Tibial nerve (tissue), 4 donors: ENCODE measurements at regions not wholly inside any gene's neighbourhood (a gene's known extent, or its start where the extent isn't known, plus 50 kb on each side); places are given as distances from the start of the nearest gene placed in this dataset.

ENCODE experiments used
- CTCF ChIP-seq, 5 experiments: fragments of 200-600 bp in 3 of 5; fragments of 450-650 bp in 2 of 5; sonication (generic) in 3 of 5; IDR thresholded peaks; one replicate each; pipeline ENCODE4 v1.5.1; 2016 to 2019; ENCODE audit warnings: antibody characterized with exemption in 5 of 5, mild to moderate bottlenecking in 3 of 5, moderate library complexity in 2 of 5
- EP300 ChIP-seq, 2 donors: sonication (generic); formaldehyde crosslinking; IDR thresholded peaks; one replicate each; pipeline ENCODE4 v1.6.1; 2017; ENCODE audit warnings: antibody characterized with exemption in 2 of 2, mild to moderate bottlenecking in 1 of 2
- POLR2A ChIP-seq, 2 donors: fragments of 450-650 bp; IDR thresholded peaks; one replicate each; pipeline ENCODE4 v1.6.1; 2017; ENCODE audit warnings: antibody characterized with exemption in 2 of 2, mild to moderate bottlenecking in 2 of 2, moderate library complexity in 2 of 2

DNA sequence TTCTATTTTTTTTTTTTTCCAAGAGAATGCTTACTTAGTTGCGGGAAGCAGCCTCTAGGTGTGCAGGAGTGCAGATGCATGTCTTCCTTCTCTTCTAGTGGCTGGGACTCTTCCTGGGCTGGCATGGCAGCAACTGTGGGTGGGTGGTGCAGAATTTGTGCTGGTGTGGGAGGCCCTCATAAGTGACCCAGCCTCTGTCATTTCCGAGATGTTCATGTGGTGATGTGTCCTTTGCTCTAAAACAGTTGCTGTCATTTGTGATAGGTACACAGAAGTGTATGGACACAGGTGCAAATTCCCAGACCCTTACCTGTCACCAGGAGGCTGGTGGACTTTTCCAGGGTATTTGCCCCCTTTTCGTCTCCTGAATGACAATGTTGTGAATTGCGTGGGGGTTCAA, 367.7 kb downstream of the KCNRG start:
- TF ChIP-seq CTCF (IDR thresholded peaks at IDR 0.05) (no peak), POLR2A (IDR thresholded peaks at IDR 0.05) (no peak), EP300 (IDR thresholded peaks at IDR 0.05) (no peak)
